RWPE2 (cell line): ENCODE measurements at regions not wholly inside any gene's neighbourhood (a gene's known extent, or its start where the extent isn't known, plus 50 kb on each side); places are given as distances from the start of the nearest gene placed in this dataset.

ENCODE experiments used
- ATAC-seq: fragments of 200-7000 bp; cut with Tn5 transposase; 3 replicates; pipeline ENCODE4 v1.9.1; 2021; ENCODE audit warnings: low read depth
- DNase-seq: peaks from one replicate; pipeline ENCODE4 v3.0.0-alpha.2; 2020; ENCODE audit warnings: low spot score
- H3K27ac ChIP-seq: fragments of 450-650 bp; 2 replicates; pipeline ENCODE4 v1.5.1; 2017; ENCODE audit warnings: mild to moderate bottlenecking; ENCODE audit not compliant: poor library complexity, severe bottlenecking
- H3K27me3 ChIP-seq: fragments of 250-450 bp; sonication (Bioruptor Pico); 2 replicates; pipeline ENCODE4 v1.5.1; 2021; ENCODE audit warnings: mild to moderate bottlenecking, moderate library complexity; ENCODE audit not compliant: insufficient read depth, poor library complexity, severe bottlenecking
- H3K36me3 ChIP-seq: fragments of 250-450 bp; sonication (Bioruptor Pico); 2 replicates; pipeline ENCODE4 v1.5.1; 2020; ENCODE audit warnings: low read depth, mild to moderate bottlenecking, moderate library complexity
- H3K4me1 ChIP-seq: fragments of 250-450 bp; sonication (Bioruptor Pico); 2 replicates; pipeline ENCODE4 v1.5.1; 2021; ENCODE audit warnings: mild to moderate bottlenecking, moderate library complexity; ENCODE audit not compliant: insufficient read depth, poor library complexity, severe bottlenecking
- H3K4me3 ChIP-seq: fragments of 250-450 bp; sonication (Bioruptor Pico); 2 replicates; pipeline ENCODE4 v1.5.1; 2021; ENCODE audit warnings: mild to moderate bottlenecking, moderate library complexity; ENCODE audit not compliant: severe bottlenecking
- H3K9me3 ChIP-seq: fragments of 250-450 bp; sonication (Bioruptor Pico); 2 replicates; pipeline ENCODE4 v1.5.1; 2021; ENCODE audit warnings: mild to moderate bottlenecking, moderate library complexity; ENCODE audit not compliant: severe bottlenecking
- CTCF ChIP-seq: fragments of 450-650 bp; IDR thresholded peaks from one replicate; pipeline ENCODE4 v1.5.1; 2017; ENCODE audit warnings: mild to moderate bottlenecking, moderate library complexity; ENCODE audit not compliant: poor library complexity, severe bottlenecking

GRCh38 chr4:127036296-127036695 lies 596.5 kb upstream of the INTU start:
- Histone ChIP-seq H3K9me3 (no peaks in the 10 kb centered on the region), H3K27ac (no peak overlapping the region), H3K4me1 (no peaks in the 10 kb centered on the region), H3K4me3 (no peak overlapping the region), H3K27me3 (no peaks in the 10 kb centered on the region), H3K36me3 (no peaks in the 10 kb centered on the region)
- ATAC-seq, result no peak
- no peak for DNase-seq
- TF ChIP-seq CTCF, result no peak

GRCh38 chr4:127045861-127046260 lies 586.9 kb upstream of the INTU start:
- Histone ChIP-seq H3K9me3 (no peaks in the 10 kb centered on the region), H3K4me1 (no peaks in the 10 kb centered on the region), H3K27ac (no peak overlapping the region), H3K36me3 (no peaks in the 10 kb centered on the region), H3K4me3 (no peak overlapping the region), H3K27me3 (no peaks in the 10 kb centered on the region)
- TF ChIP-seq CTCF, result no peak
- DNase-seq (no peak), ATAC-seq (no peak)

- Histone ChIP-seq H3K27me3 (no peaks in the 10 kb centered on the region), H3K27ac (no peak overlapping the region), H3K36me3 (no peaks in the 10 kb centered on the region), H3K9me3 (peaks cover 1% of the 10 kb centered on the region), H3K4me1 (no peaks in the 10 kb centered on the region), H3K4me3 (no peak overlapping the region)
- ATAC-seq (no peak), DNase-seq (no peak)
- no peak for TF ChIP-seq CTCF
These were observed 584.8 kb upstream of the INTU start for GRCh38 chr4:127047930-127048329.

GRCh38 chr4:127048376-127049044 lies 584.2 kb upstream of the INTU start:
- Histone ChIP-seq H3K9me3 (peaks cover 2% of the 10 kb centered on the region), H3K4me1 (no peaks in the 10 kb centered on the region), H3K4me3 (no peak overlapping the region), H3K36me3 (no peaks in the 10 kb centered on the region), H3K27ac (no peak overlapping the region), H3K27me3 (no peaks in the 10 kb centered on the region)
- no peak for ATAC-seq
- DNase-seq, result no peak
- no peak for TF ChIP-seq CTCF

- H3K27me3 ChIP-seq, result no peaks in the 10 kb centered on the region
- TF ChIP-seq CTCF, result no peak
- H3K36me3 ChIP-seq, result no peaks in the 10 kb centered on the region
- H3K9me3 ChIP-seq, result peaks cover 2% of the 10 kb centered on the region
- H3K27ac ChIP-seq, result no peak overlapping the region
- DNase-seq (no peak), ATAC-seq (no peak)
- H3K4me1 ChIP-seq, result no peaks in the 10 kb centered on the region
- no peak overlapping the region for H3K4me3 ChIP-seq
These were observed 583.2 kb upstream of the INTU start for GRCh38 chr4:127049526-127049925.
